Astrocyte (in vitro differentiated cells and primary cell): ENCODE measurements at regions not wholly inside any gene's neighbourhood (a gene's known extent, or its start where the extent isn't known, plus 50 kb on each side); places are given as distances from the start of the nearest gene placed in this dataset.

ENCODE experiments used
- DNase-seq: peaks from one replicate; pipeline ENCODE4 v3.0.0-alpha.2; 2010; ENCODE audit warnings: low read depth
- FAIRE-seq: peaks from 2 replicates; lab custom pipeline; 2011; peaks lifted over from hg19 to GRCh38; lab: Jason Lieb, UNC
- H2AFZ ChIP-seq: 2 replicates; pipeline ENCODE4 v1.6.0; 2012; ENCODE audit warnings: low read depth, low read length, inconsistent platforms
- H3K27ac ChIP-seq: 2 replicates; pipeline ENCODE4 v1.5.1; 2011; ENCODE audit warnings: low read depth, low read length, inconsistent platforms
- H3K27me3 ChIP-seq: 2 replicates; pipeline ENCODE4 v1.6.0; 2011; ENCODE audit warnings: low read length, inconsistent platforms; ENCODE audit not compliant: insufficient read depth
- H3K36me3 ChIP-seq: 2 replicates; pipeline ENCODE4 v1.5.1; 2011; ENCODE audit warnings: low read length, inconsistent platforms; ENCODE audit not compliant: insufficient read depth
- H3K4me1 ChIP-seq: 2 replicates; pipeline ENCODE4 v1.5.1; 2011; ENCODE audit warnings: low read length, inconsistent platforms; ENCODE audit not compliant: insufficient read depth
- H3K4me2 ChIP-seq: 2 replicates; pipeline ENCODE4 v1.6.0; 2012; ENCODE audit warnings: low read length, inconsistent platforms
- H3K4me3 ChIP-seq: 2 replicates; pipeline ENCODE4 v1.5.1; 2011; ENCODE audit warnings: low read depth, mild to moderate bottlenecking, low read length, inconsistent platforms; ENCODE audit not compliant: insufficient read depth
- H3K79me2 ChIP-seq: 2 replicates; pipeline ENCODE4 v1.6.0; 2012; ENCODE audit warnings: mild to moderate bottlenecking, low read length, inconsistent platforms; ENCODE audit not compliant: insufficient read depth
- H3K9ac ChIP-seq: 2 replicates; pipeline ENCODE4 v1.6.0; 2012; ENCODE audit warnings: mild to moderate bottlenecking, low read length, inconsistent platforms
- H3K9me3 ChIP-seq: 2 replicates; pipeline ENCODE4 v1.5.1; 2012; ENCODE audit warnings: low read depth, mild to moderate bottlenecking, low read length, inconsistent platforms; ENCODE audit not compliant: insufficient read depth
- H4K20me1 ChIP-seq: 2 replicates; pipeline ENCODE4 v1.6.0; 2012; ENCODE audit warnings: low read length, inconsistent platforms; ENCODE audit not compliant: insufficient read depth
- H3K27ac Mint-ChIP-seq: one replicate; pipeline ENCODE4 v1.8.0; 2021; ENCODE audit warnings: mild to moderate bottlenecking, mixed read lengths; ENCODE audit not compliant: unreplicated experiment
- H3K27me3 Mint-ChIP-seq: one replicate; pipeline ENCODE4 v1.8.0; 2021; ENCODE audit warnings: low read depth, mixed read lengths; ENCODE audit not compliant: unreplicated experiment
- H3K36me3 Mint-ChIP-seq: one replicate; pipeline ENCODE4 v1.8.0; 2021; ENCODE audit warnings: low read depth, mixed read lengths; ENCODE audit not compliant: unreplicated experiment
- H3K4me1 Mint-ChIP-seq: one replicate; pipeline ENCODE4 v1.8.0; 2021; ENCODE audit warnings: low read depth, mixed read lengths; ENCODE audit not compliant: unreplicated experiment
- H3K4me3 Mint-ChIP-seq: one replicate; pipeline ENCODE4 v1.8.0; 2021; ENCODE audit warnings: mild to moderate bottlenecking, moderate library complexity, mixed read lengths; ENCODE audit not compliant: unreplicated experiment
- H3K9me3 Mint-ChIP-seq: one replicate; pipeline ENCODE4 v1.8.0; 2021; ENCODE audit warnings: mild to moderate bottlenecking, mixed read lengths; ENCODE audit not compliant: unreplicated experiment
- EZH2 ChIP-seq: IDR thresholded peaks from 2 replicates; pipeline ENCODE4 v1.6.1; 2012; ENCODE audit warnings: mild to moderate bottlenecking, low read length, inconsistent platforms; ENCODE audit not compliant: insufficient read depth
- TF ChIP-seq, protein P1 (sequence below): IDR thresholded peaks from 2 replicates; pipeline ENCODE4 v1.5.1; 2011; ENCODE audit warnings: low read depth, mild to moderate bottlenecking, inconsistent platforms, low read length, moderate library complexity; ENCODE audit not compliant: insufficient read depth

DNA sequence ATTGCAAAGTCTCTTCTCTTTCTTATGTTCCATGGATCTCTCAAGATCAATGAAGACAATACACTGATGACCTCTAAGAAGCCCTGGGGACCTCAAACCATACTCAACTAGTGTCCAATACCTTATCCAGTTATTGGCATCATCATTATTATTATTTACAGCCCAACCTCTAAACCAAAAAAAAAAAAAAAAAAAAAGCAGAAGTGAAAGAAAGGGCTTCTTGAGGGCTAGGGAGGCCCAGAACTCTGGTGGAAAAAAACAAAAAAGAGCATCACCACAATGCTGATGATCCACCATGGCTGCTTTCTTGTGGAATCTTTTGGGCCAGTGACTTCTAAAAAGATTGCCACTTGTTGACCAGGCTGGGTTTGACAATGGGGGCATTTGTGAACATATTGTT, 324.9 kb downstream of the LPIN1 start:
- no peak for DNase-seq
- no peak overlapping the region for H3K9ac ChIP-seq
- H3K36me3 ChIP-seq: no peaks in the 10 kb centered on the region
- H2AFZ ChIP-seq: no peak overlapping the region
- H3K9me3 ChIP-seq: no peaks in the 10 kb centered on the region
- H3K27me3 ChIP-seq: no peaks in the 10 kb centered on the region
- no peaks in the 10 kb centered on the region for H4K20me1 ChIP-seq
- FAIRE-seq: no peak
- H3K79me2 ChIP-seq: no peaks in the 10 kb centered on the region
- H3K4me1 ChIP-seq: no peaks in the 10 kb centered on the region
- no peak overlapping the region for H3K4me2 ChIP-seq
- no peak for TF ChIP-seq EZH2
- TF ChIP-seq, protein P1, sequence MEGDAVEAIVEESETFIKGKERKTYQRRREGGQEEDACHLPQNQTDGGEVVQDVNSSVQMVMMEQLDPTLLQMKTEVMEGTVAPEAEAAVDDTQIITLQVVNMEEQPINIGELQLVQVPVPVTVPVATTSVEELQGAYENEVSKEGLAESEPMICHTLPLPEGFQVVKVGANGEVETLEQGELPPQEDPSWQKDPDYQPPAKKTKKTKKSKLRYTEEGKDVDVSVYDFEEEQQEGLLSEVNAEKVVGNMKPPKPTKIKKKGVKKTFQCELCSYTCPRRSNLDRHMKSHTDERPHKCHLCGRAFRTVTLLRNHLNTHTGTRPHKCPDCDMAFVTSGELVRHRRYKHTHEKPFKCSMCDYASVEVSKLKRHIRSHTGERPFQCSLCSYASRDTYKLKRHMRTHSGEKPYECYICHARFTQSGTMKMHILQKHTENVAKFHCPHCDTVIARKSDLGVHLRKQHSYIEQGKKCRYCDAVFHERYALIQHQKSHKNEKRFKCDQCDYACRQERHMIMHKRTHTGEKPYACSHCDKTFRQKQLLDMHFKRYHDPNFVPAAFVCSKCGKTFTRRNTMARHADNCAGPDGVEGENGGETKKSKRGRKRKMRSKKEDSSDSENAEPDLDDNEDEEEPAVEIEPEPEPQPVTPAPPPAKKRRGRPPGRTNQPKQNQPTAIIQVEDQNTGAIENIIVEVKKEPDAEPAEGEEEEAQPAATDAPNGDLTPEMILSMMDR: no peak
- Mint-ChIP-seq H3K27ac (no peak overlapping the region), H3K27me3 (peaks cover 3% of the 10 kb centered on the region), H3K4me1 (peaks cover 7% of the 10 kb centered on the region), H3K4me3 (no peak overlapping the region), H3K9me3 (no peaks in the 10 kb centered on the region), H3K36me3 (no peaks in the 10 kb centered on the region)
- H3K27ac ChIP-seq: no peak overlapping the region
- H3K4me3 ChIP-seq: no peak overlapping the region

DNA sequence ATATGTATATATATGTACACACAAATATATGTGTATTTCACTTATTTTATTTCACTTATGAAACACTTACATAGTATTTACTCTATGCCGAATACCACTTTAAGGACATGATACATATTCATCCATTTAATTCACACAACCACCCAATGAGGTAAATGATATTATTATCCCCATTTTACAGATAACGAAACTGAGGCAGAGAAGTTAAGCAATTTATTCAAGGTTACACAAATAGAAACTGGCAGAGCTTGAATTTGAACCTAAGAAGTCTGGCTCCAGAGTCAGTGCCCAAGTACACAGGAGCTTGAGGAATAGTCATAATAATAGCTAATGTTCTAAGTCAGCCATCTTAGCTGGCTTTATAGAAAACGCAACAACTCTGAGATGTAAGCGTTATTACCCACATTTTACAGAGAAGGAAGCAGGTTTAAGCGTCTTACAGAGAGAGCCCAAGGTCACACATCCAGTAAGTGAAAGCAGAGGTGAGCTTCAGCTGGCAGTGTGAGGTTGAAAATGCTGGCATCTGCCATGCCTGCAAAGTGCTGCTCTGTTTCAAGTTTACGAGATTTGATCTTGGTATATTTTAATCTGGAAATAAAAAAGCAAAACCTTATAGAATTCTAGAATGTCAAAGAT, 326.9 kb downstream of the LPIN1 start:
- Histone ChIP-seq H3K4me2 (no peak overlapping the region), H3K9me3 (no peaks in the 10 kb centered on the region), H4K20me1 (no peaks in the 10 kb centered on the region), H3K4me3 (no peak overlapping the region), H3K27ac (no peak overlapping the region), H3K4me1 (no peaks in the 10 kb centered on the region), H3K27me3 (no peaks in the 10 kb centered on the region), H2AFZ (no peak overlapping the region), H3K79me2 (no peaks in the 10 kb centered on the region), H3K36me3 (no peaks in the 10 kb centered on the region), H3K9ac (no peak overlapping the region)
- no peak overlapping the region for H3K4me3 Mint-ChIP-seq
- H3K27ac Mint-ChIP-seq: no peak overlapping the region
- no peak for DNase-seq
- H3K27me3 Mint-ChIP-seq: no peaks in the 10 kb centered on the region
- peaks cover 7% of the 10 kb centered on the region for H3K4me1 Mint-ChIP-seq
- H3K36me3 Mint-ChIP-seq: no peaks in the 10 kb centered on the region
- no peak for FAIRE-seq
- H3K9me3 Mint-ChIP-seq: no peaks in the 10 kb centered on the region
- TF ChIP-seq, protein P1: no peak
- no peak for TF ChIP-seq EZH2

DNA sequence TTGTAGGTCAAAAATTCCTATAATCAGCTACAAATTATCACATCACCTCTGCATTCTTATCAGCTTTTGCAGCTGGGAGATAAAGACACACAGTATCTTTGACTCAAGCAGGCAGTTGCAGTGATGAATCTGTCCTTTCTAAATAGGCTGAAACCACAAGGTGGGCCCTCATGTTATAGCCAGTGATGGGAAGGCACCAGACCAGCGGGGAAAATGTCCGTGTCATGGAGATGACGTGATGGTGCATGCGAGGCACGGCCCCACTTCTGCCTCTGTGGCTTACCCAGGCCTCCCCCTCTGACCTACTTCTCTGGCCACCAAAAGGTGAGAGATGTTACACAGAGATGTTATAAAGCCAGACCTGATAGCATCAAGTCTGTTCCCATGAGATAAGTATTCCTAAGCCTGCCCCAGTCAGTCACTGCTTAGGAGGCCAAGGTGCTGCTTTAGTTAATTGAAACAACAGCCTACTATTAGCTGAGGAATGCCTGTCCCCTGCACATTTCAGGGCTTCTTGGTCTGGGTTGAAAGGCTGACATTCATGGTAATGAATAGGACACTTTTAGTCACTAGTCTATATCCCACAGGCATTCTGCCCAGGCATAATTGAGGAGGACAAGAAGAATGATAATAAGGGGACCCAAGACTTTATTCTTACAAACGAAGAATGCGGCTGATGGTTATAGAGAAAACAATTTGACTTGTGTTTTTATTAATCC, 327.9 kb downstream of the LPIN1 start:
- Mint-ChIP-seq H3K27me3 (peaks cover 3% of the 10 kb centered on the region), H3K36me3 (no peaks in the 10 kb centered on the region), H3K9me3 (no peaks in the 10 kb centered on the region), H3K4me1 (peaks cover 7% of the 10 kb centered on the region), H3K4me3 (no peak overlapping the region), H3K27ac (no peak overlapping the region)
- no peak overlapping the region for H3K27ac ChIP-seq
- no peak overlapping the region for H3K9ac ChIP-seq
- DNase-seq (no peak), FAIRE-seq (no peak)
- H2AFZ ChIP-seq: no peak overlapping the region
- H3K79me2 ChIP-seq: no peaks in the 10 kb centered on the region
- H4K20me1 ChIP-seq: no peaks in the 10 kb centered on the region
- no peak overlapping the region for H3K4me2 ChIP-seq
- no peaks in the 10 kb centered on the region for H3K36me3 ChIP-seq
- no peaks in the 10 kb centered on the region for H3K27me3 ChIP-seq
- TF ChIP-seq, protein P1: no peak
- no peak for TF ChIP-seq EZH2
- no peaks in the 10 kb centered on the region for H3K4me1 ChIP-seq
- H3K4me3 ChIP-seq: no peak overlapping the region
- H3K9me3 ChIP-seq: no peaks in the 10 kb centered on the region
